Body of pancreas (tissue), 4 donors: ENCODE measurements at regions not wholly inside any gene's neighbourhood (a gene's known extent, or its start where the extent isn't known, plus 50 kb on each side); places are given as distances from the start of the nearest gene placed in this dataset.

Experiments used
- ATAC-seq: fragments of 150-250 bp; one replicate; pipeline ENCODE4 v1.9.1; 2016
- DNase-seq, 4 donors: peaks; one replicate each; pipeline ENCODE4 v3.0.0-alpha.2; 2019
- H3K27ac ChIP-seq, 4 donors: fragments of 200-600 bp; sonication (generic); 1 replicate in 3 of 4; 2 replicates in 1 of 4; pipeline versions ENCODE4 v1.5.1 to v1.6.1; 2016 to 2019; ENCODE audit warnings: mild to moderate bottlenecking in 1 of 4, mixed read lengths in 1 of 4, moderate library complexity in 1 of 4
- H3K27me3 ChIP-seq, 2 donors: fragments of 200-600 bp; sonication (generic); one replicate each; pipeline ENCODE4 v1.6.0; 2016; ENCODE audit warnings: mild to moderate bottlenecking in 1 of 2
- H3K36me3 ChIP-seq, 2 donors: fragments of 200-600 bp; sonication (generic); replicated peaks in 1 of 2; 2 replicates each; pipeline ENCODE4 v1.5.1; 2016; ENCODE audit warnings: low read depth in 2 of 2; ENCODE audit not compliant: insufficient read depth in 1 of 2
- H3K4me1 ChIP-seq: fragments of 200-600 bp; sonication (generic); one replicate; pipeline ENCODE4 v1.6.0; 2016
- H3K4me3 ChIP-seq, 2 donors: fragments of 200-600 bp; sonication (generic); 1 replicate in 1 of 2; 2 replicates in 1 of 2; pipeline ENCODE4 v1.5.1; 2016 to 2019
- H3K9me3 ChIP-seq, 3 donors: fragments of 200-600 bp; sonication (generic); 1 replicate in 2 of 3; 2 replicates in 1 of 3; pipeline ENCODE4 v1.5.1; 2016
- POLR2A ChIP-seq, 3 donors: fragments of 450-650 bp; IDR thresholded peaks; one replicate each; pipeline ENCODE4 v1.6.1; 2016; ENCODE audit warnings: antibody characterized with exemption in 3 of 3, mild to moderate bottlenecking in 2 of 3
- WGBS, 2 donors: methylation state at CpG; one replicate each; pipeline ENCODE4 v1.1.5; 2017; 5-methylcytosine and 5-hydroxymethylcytosine counted together
- intact Hi-C: fragments of 100-400 bp; cut with DNase I; formaldehyde crosslinking; loops from one replicate; pipeline ENCODE4 v1.15.1; 2023
- TF ChIP-seq, protein P1 (sequence below), 7 experiments: fragments of 450-650 bp in 4 of 7; fragments of 200-600 bp in 3 of 7; sonication (generic) in 3 of 7; IDR thresholded peaks; one replicate each; pipeline ENCODE4 v1.5.1; 2016 to 2019; ENCODE audit warnings: antibody characterized with exemption in 7 of 7

DNA sequence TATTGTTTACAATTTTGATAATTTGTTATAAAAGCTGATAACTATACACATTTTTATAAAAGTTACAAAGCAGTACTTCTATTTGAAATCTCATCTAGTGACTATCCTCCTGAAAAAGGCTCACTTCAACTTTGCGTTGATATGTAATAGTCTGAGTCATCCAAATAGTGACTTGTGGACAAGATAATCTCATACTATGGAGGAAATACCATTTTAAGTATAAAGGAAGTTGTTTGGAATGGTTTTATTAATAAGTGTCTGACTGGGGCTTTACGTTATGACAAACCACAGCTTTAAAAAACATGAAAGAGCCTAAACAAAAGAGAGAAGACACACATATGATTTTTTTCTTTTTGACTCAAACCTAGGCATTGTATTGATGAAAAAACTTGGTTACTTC is 272.3 kb upstream of the COL3A1 start:
- WGBS, 2 donors, result 69 to 85% methylated on average over 2 of the region's 2 CpGs
- intact Hi-C loops, result no loop called here
- DNase-seq, result no peak
- no peak for TF ChIP-seq POLR2A (IDR thresholded peaks at IDR 0.05)
- TF ChIP-seq, protein P1, sequence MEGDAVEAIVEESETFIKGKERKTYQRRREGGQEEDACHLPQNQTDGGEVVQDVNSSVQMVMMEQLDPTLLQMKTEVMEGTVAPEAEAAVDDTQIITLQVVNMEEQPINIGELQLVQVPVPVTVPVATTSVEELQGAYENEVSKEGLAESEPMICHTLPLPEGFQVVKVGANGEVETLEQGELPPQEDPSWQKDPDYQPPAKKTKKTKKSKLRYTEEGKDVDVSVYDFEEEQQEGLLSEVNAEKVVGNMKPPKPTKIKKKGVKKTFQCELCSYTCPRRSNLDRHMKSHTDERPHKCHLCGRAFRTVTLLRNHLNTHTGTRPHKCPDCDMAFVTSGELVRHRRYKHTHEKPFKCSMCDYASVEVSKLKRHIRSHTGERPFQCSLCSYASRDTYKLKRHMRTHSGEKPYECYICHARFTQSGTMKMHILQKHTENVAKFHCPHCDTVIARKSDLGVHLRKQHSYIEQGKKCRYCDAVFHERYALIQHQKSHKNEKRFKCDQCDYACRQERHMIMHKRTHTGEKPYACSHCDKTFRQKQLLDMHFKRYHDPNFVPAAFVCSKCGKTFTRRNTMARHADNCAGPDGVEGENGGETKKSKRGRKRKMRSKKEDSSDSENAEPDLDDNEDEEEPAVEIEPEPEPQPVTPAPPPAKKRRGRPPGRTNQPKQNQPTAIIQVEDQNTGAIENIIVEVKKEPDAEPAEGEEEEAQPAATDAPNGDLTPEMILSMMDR (IDR thresholded peaks at IDR 0.05), result no peak
- H3K4me1 ChIP-seq, result no peaks in the 10 kb centered on the region
- ATAC-seq, result no peak
- H3K36me3 ChIP-seq, result no peaks in the 10 kb centered on the region
- H3K27ac ChIP-seq, result no peak overlapping the region
- no peaks in the 10 kb centered on the region for H3K27me3 ChIP-seq
- no peak overlapping the region for H3K4me3 ChIP-seq
- no peaks in the 10 kb centered on the region for H3K9me3 ChIP-seq

DNA sequence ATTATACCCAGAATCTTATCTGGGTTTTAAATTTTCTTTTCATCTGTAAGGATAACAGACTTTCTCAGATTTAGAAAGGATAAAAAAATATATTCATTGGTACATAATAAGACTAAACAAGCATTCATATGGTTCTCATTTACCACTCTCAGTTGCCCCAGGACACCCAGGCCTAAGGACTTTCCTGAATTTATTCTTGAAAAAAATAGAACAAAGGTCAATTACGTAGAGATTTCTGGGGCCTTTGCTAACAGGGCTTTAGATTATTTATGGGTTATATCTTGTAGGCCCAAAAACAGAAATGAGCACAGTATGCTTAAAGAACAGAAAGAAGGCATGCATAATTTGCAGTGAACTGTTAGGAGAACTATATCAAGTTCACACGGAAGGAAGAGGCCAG is 269.0 kb upstream of the COL3A1 start:
- WGBS, 2 donors, result 78 to 83% methylated on average over 2 of the region's 2 CpGs
- ATAC-seq (no peak), DNase-seq (no peak)
- Histone ChIP-seq H3K27ac (no peak overlapping the region), H3K27me3 (no peaks in the 10 kb centered on the region), H3K4me1 (no peaks in the 10 kb centered on the region), H3K36me3 (no peaks in the 10 kb centered on the region), H3K9me3 (no peaks in the 10 kb centered on the region), H3K4me3 (no peak overlapping the region)
- intact Hi-C loops, result no loop called here
- TF ChIP-seq, protein P1 (IDR thresholded peaks at IDR 0.05), result no peak
- TF ChIP-seq POLR2A (IDR thresholded peaks at IDR 0.05), result no peak

DNA sequence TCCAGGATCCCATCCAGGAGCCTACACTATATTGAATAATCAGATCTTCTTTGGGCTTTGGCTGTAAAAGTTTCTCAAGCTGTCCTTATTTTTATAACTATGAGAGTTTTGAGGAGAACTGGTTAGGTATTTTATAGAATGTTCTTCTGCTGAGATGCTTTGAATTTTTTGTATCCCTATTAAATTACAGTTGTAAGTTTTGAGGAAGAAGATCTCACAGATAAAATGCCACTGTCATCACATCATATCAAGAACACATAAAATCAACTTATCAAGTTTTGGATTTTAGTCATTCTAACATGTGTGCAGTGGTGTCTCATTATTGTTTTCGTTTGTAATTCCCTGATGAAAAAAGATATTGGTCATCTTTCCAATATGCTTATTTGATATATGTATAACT is 260.2 kb upstream of the COL3A1 start:
- no peak for ATAC-seq
- 77 to 88% methylated on average over 1 of the region's 1 CpG for WGBS, 2 donors
- intact Hi-C loops, result no loop called here
- no peak for TF ChIP-seq POLR2A (IDR thresholded peaks at IDR 0.05)
- TF ChIP-seq, protein P1 (IDR thresholded peaks at IDR 0.05), result no peak
- H3K27ac ChIP-seq, result no peak overlapping the region
- H3K4me1 ChIP-seq, result no peaks in the 10 kb centered on the region
- no peak overlapping the region for H3K4me3 ChIP-seq
- H3K36me3 ChIP-seq, result no peaks in the 10 kb centered on the region
- H3K9me3 ChIP-seq, result no peaks in the 10 kb centered on the region
- no peaks in the 10 kb centered on the region for H3K27me3 ChIP-seq
- DNase-seq, result no peak

DNA sequence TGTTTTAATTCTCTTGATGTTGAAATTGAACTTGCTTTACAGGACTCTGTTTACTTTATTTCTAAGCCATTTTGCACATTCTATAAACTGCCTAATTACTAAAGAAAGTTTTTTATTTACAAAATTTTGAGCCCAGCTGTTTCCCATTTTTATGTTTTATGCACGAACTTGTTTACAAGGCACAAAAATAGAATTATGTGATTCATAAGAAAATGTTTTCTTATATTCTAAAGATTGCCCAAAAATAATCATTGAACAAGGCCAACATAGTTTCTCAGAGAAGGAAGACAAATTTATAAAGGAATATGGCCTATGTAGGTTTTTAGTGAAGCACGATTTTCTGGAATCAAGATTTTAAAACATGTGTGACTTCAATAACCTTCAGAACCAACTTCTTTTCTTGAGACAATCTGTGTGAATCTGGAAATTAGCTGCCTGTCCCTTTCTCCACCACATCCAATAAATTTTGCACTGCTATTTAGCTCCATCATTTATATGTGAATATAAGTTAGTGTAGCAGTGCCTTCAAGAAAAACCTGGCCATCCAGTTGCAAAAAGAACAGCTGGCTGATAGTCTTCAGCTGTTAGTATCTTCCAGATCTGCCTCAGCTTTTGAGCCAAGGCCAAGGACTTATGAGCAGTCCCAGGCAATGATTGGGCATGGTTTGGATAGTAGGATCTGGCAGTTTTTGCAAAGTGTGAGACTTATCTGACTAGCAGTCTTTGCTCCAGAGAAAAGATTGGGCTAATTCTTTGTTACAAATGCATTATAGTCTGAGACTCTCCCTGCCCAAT is 253.2 kb upstream of the COL3A1 start:
- ATAC-seq (no peak), DNase-seq (peak in 1 of 4 donors; percentile 12)
- Histone ChIP-seq H3K4me3 (no peak overlapping the region), H3K27ac (no peak overlapping the region), H3K9me3 (no peaks in the 10 kb centered on the region), H3K27me3 (no peaks in the 10 kb centered on the region), H3K4me1 (no peaks in the 10 kb centered on the region), H3K36me3 (no peaks in the 10 kb centered on the region)
- no peak for TF ChIP-seq POLR2A (IDR thresholded peaks at IDR 0.05)
- TF ChIP-seq, protein P1 (IDR thresholded peaks at IDR 0.05), result no peak
- intact Hi-C loops, result no loop called here
- 78 to 85% methylated on average over 2 of the region's 2 CpGs for WGBS, 2 donors

DNA sequence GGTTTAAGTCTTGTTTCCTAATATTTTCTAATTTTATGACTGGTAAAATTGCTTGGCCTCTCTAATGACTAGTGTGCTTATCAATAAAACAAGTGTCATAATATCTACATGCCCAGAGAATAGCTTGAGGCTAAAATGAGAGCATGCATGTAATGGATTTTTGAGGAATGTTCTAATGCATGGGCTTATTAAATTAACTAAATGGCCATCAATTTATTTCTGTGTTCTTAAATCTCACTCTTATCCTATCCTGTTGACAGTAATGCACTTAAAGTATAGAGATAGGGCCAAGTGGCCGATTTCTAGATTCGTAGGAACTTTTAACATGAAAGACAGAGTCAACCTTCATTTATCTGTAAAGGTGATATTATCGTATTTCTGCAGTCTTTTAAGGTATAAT is 252.4 kb upstream of the COL3A1 start:
- Histone ChIP-seq H3K27me3 (no peaks in the 10 kb centered on the region), H3K4me1 (no peaks in the 10 kb centered on the region), H3K27ac (no peak overlapping the region), H3K36me3 (no peaks in the 10 kb centered on the region), H3K4me3 (no peak overlapping the region), H3K9me3 (no peaks in the 10 kb centered on the region)
- DNase-seq (no peak), ATAC-seq (no peak)
- intact Hi-C loops, result no loop called here
- 45 to 60% methylated on average over 3 of the region's 3 CpGs for WGBS, 2 donors
- TF ChIP-seq POLR2A (IDR thresholded peaks at IDR 0.05), result no peak
- TF ChIP-seq, protein P1 (IDR thresholded peaks at IDR 0.05), result no peak
